ENCODE measurements at regions not wholly inside any gene's neighbourhood (a gene's known extent, or its start where the extent isn't known, plus 50 kb on each side); places are given as distances from the start of the nearest gene placed in this dataset.

- Histone ChIP-seq H3K4me1 (ENCODE audit: insufficient read depth, low read length) (no peaks in the 10 kb centered on the region), H2AFZ (ENCODE audit: low read length) (no peak overlapping the region), H3K27ac (ENCODE audit: extremely low read length, insufficient read depth, low read length) (no peak overlapping the region), H3K36me3 (replicated peaks in 1 of 2; ENCODE audit: control insufficient read depth in 1 of 2, insufficient read depth in 2 of 2, low read length in 2 of 2) (no peaks in the 10 kb centered on the region), H3K9ac (ENCODE audit: insufficient read depth, low read depth, low read length) (no peak overlapping the region), H3K27me3 (ENCODE audit: control insufficient read depth in 1 of 2, insufficient read depth in 2 of 2, low read length in 2 of 2) (no peaks in the 10 kb centered on the region), H3K79me2 (ENCODE audit: insufficient read depth, low read length) (no peaks in the 10 kb centered on the region), H3K9me3 (ENCODE audit: low read length) (peaks cover 33% of the 10 kb centered on the region), H3K4me3 (replicated peaks in 1 of 3; ENCODE audit: insufficient read depth in 1 of 3, low read depth in 2 of 3, low read length in 3 of 3) (no peak overlapping the region), H3K4me2 (ENCODE audit: low read depth, low read length) (no peak overlapping the region), H4K20me1 (ENCODE audit: insufficient read depth, low read length) (no peaks in the 10 kb centered on the region)
- ChIA-PET CTCF (ENCODE audit: low intra/inter-chr PET ratio, low total read pairs) (no interaction called here), POLR2A (no interaction called here)
- 3% methylated on average over 7 of the region's 7 CpGs for WGBS (ENCODE audit: low lambda C conversion rate)
- no peak for FAIRE-seq
- TF ChIP-seq REXO4 (CRISPR knock-in tag; IDR thresholded peaks at IDR 0.05; ENCODE audit: borderline replicate concordance), result no peak
- no peak for TF ChIP-seq U2AF2 (IDR thresholded peaks at IDR 0.05; ENCODE audit: low read depth, low read length)
- TF ChIP-seq CBX5 (CRISPR knock-in tag; IDR thresholded peaks at IDR 0.05; ENCODE audit: borderline replicate concordance), result no peak
- TF ChIP-seq HIVEP1 (CRISPR knock-in tag; IDR thresholded peaks at IDR 0.05), result no peak
- no peak for TF ChIP-seq MAFF (IDR thresholded peaks at IDR 0.05; ENCODE audit: low read depth, low read length)
- TF ChIP-seq SYNCRIP (IDR thresholded peaks at IDR 0.05; ENCODE audit: insufficient read depth, low read depth, low read length), result no peak
- TF ChIP-seq ZNF703 (CRISPR knock-in tag; IDR thresholded peaks at IDR 0.05; ENCODE audit: borderline replicate concordance), result no peak
- TF ChIP-seq ZNF513 (CRISPR knock-in tag; conservative IDR thresholded peaks at IDR 0.05), result no peak
- no peak for TF ChIP-seq GATAD1 (CRISPR knock-in tag; IDR thresholded peaks at IDR 0.05)
- TF ChIP-seq ZSCAN22 (CRISPR knock-in tag; IDR thresholded peaks at IDR 0.05), result no peak
- no peak for TF ChIP-seq ZNF350 (CRISPR knock-in tag; IDR thresholded peaks at IDR 0.05; ENCODE audit: borderline replicate concordance, low read depth)
- TF ChIP-seq ZFYVE20 (CRISPR knock-in tag; IDR thresholded peaks at IDR 0.05; ENCODE audit: borderline replicate concordance, low read depth), result no peak
- ATAC-seq, result no peak
- intact Hi-C loops (cut with micrococcal nuclease; ENCODE audit: unreplicated experiment), result no loop called here
- BruUV-seq (replicated peaks), result no TSS peak
- in situ Hi-C loops (cut with HindIII; ENCODE audit: extremely low pct_ligation_motif_present, low pct_unique_long_range_greater_than_20kb), result no loop called here
- no peak for DNase-seq (ENCODE audit: low spot score)
These were observed 594.9 kb downstream of the KCTD8 start for GRCh38 chr4:43853565-43854264.

Measured in HepG2 (cell line).